ENCODE measurements at regions not wholly inside any gene's neighbourhood (a gene's known extent, or its start where the extent isn't known, plus 50 kb on each side); places are given as distances from the start of the nearest gene placed in this dataset.

DNA sequence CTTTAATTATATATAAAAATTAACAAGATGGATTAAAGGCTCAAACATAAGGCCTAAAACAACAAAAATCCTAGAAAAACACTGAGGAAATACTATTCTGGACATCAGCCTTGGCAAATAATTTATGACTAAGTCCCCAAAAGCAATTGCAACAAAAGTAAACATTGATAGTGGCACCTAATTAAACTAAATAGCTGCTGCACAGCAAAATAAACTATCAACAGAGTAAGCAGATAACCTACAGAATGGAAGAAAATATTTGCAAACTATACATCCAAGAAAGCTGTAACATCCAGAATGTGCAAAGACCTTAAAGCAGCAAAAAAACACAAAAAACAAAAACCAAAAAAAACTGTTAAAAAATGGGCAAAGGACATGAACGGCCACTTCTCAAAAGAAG, 384.0 kb upstream of the SEMA3D start:
- TF ChIP-seq SP1 (IDR thresholded peaks at IDR 0.05; ENCODE audit: low read depth) (no peak), POLR2A (IDR thresholded peaks at IDR 0.05; ENCODE audit: borderline replicate concordance, extremely low read depth, insufficient read depth, insufficient read length) (no peak), CTCF (IDR thresholded peaks at IDR 0.05 in 2 of 3, conservative IDR thresholded peaks at IDR 0.05 in 1 of 3; ENCODE audit: borderline replicate concordance in 1 of 3, insufficient read depth in 1 of 3, low read depth in 2 of 3, low read length in 2 of 3) (no peak), POLR2AphosphoS5 (IDR thresholded peaks at IDR 0.05; ENCODE audit: low read depth, low read length) (no peak), MAX (IDR thresholded peaks at IDR 0.05) (no peak), EZH2 (IDR thresholded peaks at IDR 0.05) (no peak), CEBPB (IDR thresholded peaks at IDR 0.05; ENCODE audit: low read depth) (no peak), ZNF274 (IDR thresholded peaks at IDR 0.05; ENCODE audit: low read depth, low read length) (no peak), JUND (IDR thresholded peaks at IDR 0.05) (no peak), SIN3A (IDR thresholded peaks at IDR 0.05; ENCODE audit: low read depth) (no peak), ELF1 (IDR thresholded peaks at IDR 0.05; ENCODE audit: borderline replicate concordance, low read depth) (no peak)
- TF ChIP-seq, protein P1, sequence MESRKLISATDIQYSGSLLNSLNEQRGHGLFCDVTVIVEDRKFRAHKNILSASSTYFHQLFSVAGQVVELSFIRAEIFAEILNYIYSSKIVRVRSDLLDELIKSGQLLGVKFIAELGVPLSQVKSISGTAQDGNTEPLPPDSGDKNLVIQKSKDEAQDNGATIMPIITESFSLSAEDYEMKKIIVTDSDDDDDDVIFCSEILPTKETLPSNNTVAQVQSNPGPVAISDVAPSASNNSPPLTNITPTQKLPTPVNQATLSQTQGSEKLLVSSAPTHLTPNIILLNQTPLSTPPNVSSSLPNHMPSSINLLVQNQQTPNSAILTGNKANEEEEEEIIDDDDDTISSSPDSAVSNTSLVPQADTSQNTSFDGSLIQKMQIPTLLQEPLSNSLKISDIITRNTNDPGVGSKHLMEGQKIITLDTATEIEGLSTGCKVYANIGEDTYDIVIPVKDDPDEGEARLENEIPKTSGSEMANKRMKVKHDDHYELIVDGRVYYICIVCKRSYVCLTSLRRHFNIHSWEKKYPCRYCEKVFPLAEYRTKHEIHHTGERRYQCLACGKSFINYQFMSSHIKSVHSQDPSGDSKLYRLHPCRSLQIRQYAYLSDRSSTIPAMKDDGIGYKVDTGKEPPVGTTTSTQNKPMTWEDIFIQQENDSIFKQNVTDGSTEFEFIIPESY (IDR thresholded peaks at IDR 0.05; ENCODE audit: extremely low read depth, insufficient replicate concordance, low read length) = no peak
- TF ChIP-seq, protein P2, sequence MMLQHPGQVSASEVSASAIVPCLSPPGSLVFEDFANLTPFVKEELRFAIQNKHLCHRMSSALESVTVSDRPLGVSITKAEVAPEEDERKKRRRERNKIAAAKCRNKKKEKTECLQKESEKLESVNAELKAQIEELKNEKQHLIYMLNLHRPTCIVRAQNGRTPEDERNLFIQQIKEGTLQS (IDR thresholded peaks at IDR 0.05) = no peak
